Colonic mucosa (tissue), 4 donors: ENCODE measurements at regions not wholly inside any gene's neighbourhood (a gene's known extent, or its start where the extent isn't known, plus 50 kb on each side); places are given as distances from the start of the nearest gene placed in this dataset.

ENCODE experiments used
- DNase-seq: peaks from one replicate; pipeline ENCODE4 v3.0.0-alpha.2; 2020
- H3K27ac ChIP-seq: fragments of 200-600 bp; one replicate; pipeline ENCODE4 v1.8.0; 2021
- H3K27me3 ChIP-seq: fragments of 200-600 bp; one replicate; pipeline ENCODE4 v1.8.0; 2021
- H3K36me3 ChIP-seq: fragments of 200-600 bp; one replicate; pipeline ENCODE4 v1.8.0; 2021
- H3K4me1 ChIP-seq: fragments of 200-600 bp; one replicate; pipeline ENCODE4 v1.8.0; 2021; ENCODE audit warnings: mild to moderate bottlenecking
- H3K4me3 ChIP-seq: fragments of 200-600 bp; one replicate; pipeline ENCODE4 v1.8.0; 2021
- H3K9ac ChIP-seq, 2 donors: one replicate each; pipeline ENCODE4 v1.7.0; 2013; ENCODE audit warnings: control low read depth in 2 of 2, low read depth in 2 of 2, low read length in 2 of 2
- H3K9me3 ChIP-seq: fragments of 200-600 bp; one replicate; pipeline ENCODE4 v1.8.0; 2021
- intact Hi-C: fragments of 100-400 bp; cut with DNase I; formaldehyde crosslinking; loops from one replicate; pipeline ENCODE4 v1.14.1; 2022
- TF ChIP-seq, protein P1 (sequence below): fragments of 200-600 bp; IDR thresholded peaks from one replicate; pipeline ENCODE4 v1.8.0; 2022; ENCODE audit warnings: antibody characterized with exemption, mild to moderate bottlenecking
- donor health status: healthy.
- donor health status: DM: no; HTN: no; CAD: no.
- donor health status: DM: no; HTN: no; CAD: no.

- Histone ChIP-seq H3K36me3 (no peaks in the 10 kb centered on the region), H3K9me3 (no peaks in the 10 kb centered on the region), H3K27me3 (no peaks in the 10 kb centered on the region), H3K4me3 (no peak overlapping the region), H3K27ac (no peak overlapping the region), H3K9ac (no peak overlapping the region), H3K4me1 (no peaks in the 10 kb centered on the region)
- intact Hi-C loops, result no loop called here
- no peak for DNase-seq
- TF ChIP-seq, protein P1, sequence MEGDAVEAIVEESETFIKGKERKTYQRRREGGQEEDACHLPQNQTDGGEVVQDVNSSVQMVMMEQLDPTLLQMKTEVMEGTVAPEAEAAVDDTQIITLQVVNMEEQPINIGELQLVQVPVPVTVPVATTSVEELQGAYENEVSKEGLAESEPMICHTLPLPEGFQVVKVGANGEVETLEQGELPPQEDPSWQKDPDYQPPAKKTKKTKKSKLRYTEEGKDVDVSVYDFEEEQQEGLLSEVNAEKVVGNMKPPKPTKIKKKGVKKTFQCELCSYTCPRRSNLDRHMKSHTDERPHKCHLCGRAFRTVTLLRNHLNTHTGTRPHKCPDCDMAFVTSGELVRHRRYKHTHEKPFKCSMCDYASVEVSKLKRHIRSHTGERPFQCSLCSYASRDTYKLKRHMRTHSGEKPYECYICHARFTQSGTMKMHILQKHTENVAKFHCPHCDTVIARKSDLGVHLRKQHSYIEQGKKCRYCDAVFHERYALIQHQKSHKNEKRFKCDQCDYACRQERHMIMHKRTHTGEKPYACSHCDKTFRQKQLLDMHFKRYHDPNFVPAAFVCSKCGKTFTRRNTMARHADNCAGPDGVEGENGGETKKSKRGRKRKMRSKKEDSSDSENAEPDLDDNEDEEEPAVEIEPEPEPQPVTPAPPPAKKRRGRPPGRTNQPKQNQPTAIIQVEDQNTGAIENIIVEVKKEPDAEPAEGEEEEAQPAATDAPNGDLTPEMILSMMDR, result no peak
Observed at GRCh38 chr2:176409671-176410070, 140.4 kb downstream of the MTX2 start.

- Histone ChIP-seq H3K9me3 (no peaks in the 10 kb centered on the region), H3K27me3 (no peaks in the 10 kb centered on the region), H3K36me3 (no peaks in the 10 kb centered on the region), H3K4me1 (no peaks in the 10 kb centered on the region), H3K9ac (no peak overlapping the region), H3K27ac (no peak overlapping the region), H3K4me3 (no peak overlapping the region)
- DNase-seq, result no peak
- intact Hi-C loops, result no loop called here
- TF ChIP-seq, protein P1, result no peak
Observed at GRCh38 chr2:176412136-176412535, 142.9 kb downstream of the MTX2 start.

- no peak for DNase-seq
- H3K9ac ChIP-seq, result no peak overlapping the region
- TF ChIP-seq, protein P1, result no peak
- no peaks in the 10 kb centered on the region for H3K27me3 ChIP-seq
- intact Hi-C loops, result no loop called here
- no peak overlapping the region for H3K4me3 ChIP-seq
- no peak overlapping the region for H3K27ac ChIP-seq
- no peaks in the 10 kb centered on the region for H3K4me1 ChIP-seq
- no peaks in the 10 kb centered on the region for H3K9me3 ChIP-seq
- no peaks in the 10 kb centered on the region for H3K36me3 ChIP-seq
Observed at GRCh38 chr2:176413786-176414185, 144.5 kb downstream of the MTX2 start.

DNA sequence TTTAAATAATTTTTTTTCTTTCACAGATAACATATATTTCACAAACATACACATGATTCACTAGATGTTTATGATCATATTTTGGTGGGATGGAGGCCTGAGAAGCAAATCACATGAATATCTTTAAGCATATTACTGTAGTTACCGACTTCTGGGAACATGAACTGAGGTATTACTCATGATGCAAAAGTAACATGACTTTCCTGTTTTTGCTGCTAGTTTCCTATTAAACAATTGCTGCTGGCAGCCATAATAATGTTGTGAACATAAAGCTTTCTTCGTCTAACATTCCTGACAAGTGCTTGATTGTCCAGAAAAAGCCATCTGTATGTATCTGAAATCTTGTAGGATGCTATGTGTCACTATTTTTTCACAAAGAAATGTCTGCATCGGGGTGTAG, 145.4 kb downstream of the MTX2 start:
- TF ChIP-seq, protein P1, result no peak
- Histone ChIP-seq H3K4me3 (no peak overlapping the region), H3K9ac (no peak overlapping the region), H3K27ac (no peak overlapping the region), H3K9me3 (no peaks in the 10 kb centered on the region), H3K36me3 (no peaks in the 10 kb centered on the region), H3K27me3 (no peaks in the 10 kb centered on the region), H3K4me1 (no peaks in the 10 kb centered on the region)
- DNase-seq, result no peak
- intact Hi-C loops, result no loop called here

DNA sequence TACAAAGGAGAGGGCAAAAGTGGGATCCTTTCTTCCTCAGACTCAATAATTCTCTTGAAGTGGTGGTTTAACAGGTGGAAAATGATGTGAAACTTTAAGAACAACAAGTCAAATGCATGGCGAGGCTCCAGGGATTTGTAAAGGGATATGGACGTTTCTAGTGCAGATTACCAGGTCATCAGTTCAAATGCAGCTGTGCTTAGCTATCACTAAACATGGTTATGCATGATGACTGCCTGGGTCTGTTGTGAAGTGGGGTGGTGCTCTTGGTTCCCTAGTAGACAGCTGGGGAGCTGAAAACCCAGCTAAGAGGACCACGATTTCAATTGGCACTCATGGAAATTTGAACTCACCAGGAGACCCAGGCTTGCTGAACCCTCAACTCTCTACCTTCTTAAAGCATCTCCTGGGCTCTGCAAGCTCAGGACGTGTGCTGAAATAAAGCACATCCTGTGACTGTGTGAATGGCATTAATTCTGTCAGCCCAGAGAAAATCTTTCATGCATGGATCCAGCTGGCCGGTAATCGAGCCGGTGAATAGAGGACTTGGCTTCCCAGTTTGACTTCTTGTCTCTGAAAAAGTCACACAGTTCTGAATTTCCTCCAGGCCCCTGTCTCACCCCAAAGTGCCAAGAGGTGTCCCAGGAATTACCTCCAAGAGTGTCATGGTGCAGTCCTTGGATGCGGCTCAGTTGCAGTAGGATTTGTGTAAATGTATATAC, 146.1 kb downstream of the MTX2 start:
- TF ChIP-seq, protein P1, result no peak
- Histone ChIP-seq H3K9me3 (no peaks in the 10 kb centered on the region), H3K4me3 (no peak overlapping the region), H3K36me3 (no peaks in the 10 kb centered on the region), H3K4me1 (no peaks in the 10 kb centered on the region), H3K27ac (no peak overlapping the region), H3K27me3 (no peaks in the 10 kb centered on the region), H3K9ac (no peak overlapping the region)
- intact Hi-C loops, result no loop called here
- DNase-seq, result no peak
